ENCODE measurements at regions not wholly inside any gene's neighbourhood (a gene's known extent, or its start where the extent isn't known, plus 50 kb on each side); places are given as distances from the start of the nearest gene placed in this dataset.

DNA sequence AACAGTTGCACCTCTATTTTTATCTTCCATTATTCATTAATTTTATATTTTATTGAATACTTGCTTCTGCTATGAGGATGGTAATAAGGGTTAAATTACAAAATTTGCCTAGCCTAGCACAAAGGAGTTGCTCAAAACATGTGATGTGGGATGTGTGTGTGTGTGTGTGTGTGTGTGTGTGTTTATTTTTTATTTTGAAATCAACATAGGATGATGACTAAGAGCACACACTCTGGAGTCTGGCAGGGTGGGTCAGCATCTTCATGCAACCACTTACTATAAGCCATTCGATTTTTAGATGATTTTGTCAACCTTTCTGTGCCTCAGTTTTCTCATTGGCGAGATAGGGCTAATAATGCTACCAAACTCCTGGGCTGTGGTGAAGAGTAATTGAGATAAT is 57.7 kb upstream of the MAMDC2 start:
- TF ChIP-seq NANOG (IDR thresholded peaks at IDR 0.05; ENCODE audit: insufficient read depth, low read depth, low read length, poor library complexity, severe bottlenecking) (no peak), SP1 (IDR thresholded peaks at IDR 0.05; ENCODE audit: low read depth, low read length) (no peak), CHD1 (IDR thresholded peaks at IDR 0.05; ENCODE audit: low read depth, low read length) (no peak), EZH2 (IDR thresholded peaks at IDR 0.05; ENCODE audit: low read depth, low read length, severe bottlenecking) (no peak)
- TF ChIP-seq, protein P1, sequence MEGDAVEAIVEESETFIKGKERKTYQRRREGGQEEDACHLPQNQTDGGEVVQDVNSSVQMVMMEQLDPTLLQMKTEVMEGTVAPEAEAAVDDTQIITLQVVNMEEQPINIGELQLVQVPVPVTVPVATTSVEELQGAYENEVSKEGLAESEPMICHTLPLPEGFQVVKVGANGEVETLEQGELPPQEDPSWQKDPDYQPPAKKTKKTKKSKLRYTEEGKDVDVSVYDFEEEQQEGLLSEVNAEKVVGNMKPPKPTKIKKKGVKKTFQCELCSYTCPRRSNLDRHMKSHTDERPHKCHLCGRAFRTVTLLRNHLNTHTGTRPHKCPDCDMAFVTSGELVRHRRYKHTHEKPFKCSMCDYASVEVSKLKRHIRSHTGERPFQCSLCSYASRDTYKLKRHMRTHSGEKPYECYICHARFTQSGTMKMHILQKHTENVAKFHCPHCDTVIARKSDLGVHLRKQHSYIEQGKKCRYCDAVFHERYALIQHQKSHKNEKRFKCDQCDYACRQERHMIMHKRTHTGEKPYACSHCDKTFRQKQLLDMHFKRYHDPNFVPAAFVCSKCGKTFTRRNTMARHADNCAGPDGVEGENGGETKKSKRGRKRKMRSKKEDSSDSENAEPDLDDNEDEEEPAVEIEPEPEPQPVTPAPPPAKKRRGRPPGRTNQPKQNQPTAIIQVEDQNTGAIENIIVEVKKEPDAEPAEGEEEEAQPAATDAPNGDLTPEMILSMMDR (IDR thresholded peaks at IDR 0.05; ENCODE audit: control extremely low read depth in 1 of 3, insufficient read depth in 1 of 3, low read depth in 1 of 3, low read length in 3 of 3): no peak

All from H1 (cell line).